GM19468 (cell line): ENCODE measurements at regions not wholly inside any gene's neighbourhood (a gene's known extent, or its start where the extent isn't known, plus 50 kb on each side); places are given as distances from the start of the nearest gene placed in this dataset.
"Not testable (repeated sequence)": the region's sequence is repeated elsewhere in the genome, so short reads cannot be mapped to it uniquely, and the experiment has no call there.

ENCODE experiments used
- ATAC-seq: cut with Tn5 transposase; IDR thresholded peaks from one replicate; pipeline ENCODE4 v1.9.1; 2021; ENCODE audit warnings: mild to moderate bottlenecking, moderate library complexity, moderate number of reproducible peaks; ENCODE audit not compliant: unreplicated experiment; ENCODE audit errors: extremely low read depth

- ATAC-seq = no peak
Observed at GRCh38 chr5:174626369-174626920, 97.9 kb upstream of the MSX2 start.

- no peak for ATAC-seq
Observed at GRCh38 chr5:174636094-174636493, 88.3 kb upstream of the MSX2 start.

- ATAC-seq = no peak
Observed at GRCh38 chr5:174642816-174643405, 81.5 kb upstream of the MSX2 start.

GRCh38 chr5:174644436-174644835 is 79.9 kb upstream of the MSX2 start:
- no peak for ATAC-seq

GRCh38 chr5:174644923-174645322 is 79.5 kb upstream of the MSX2 start:
- ATAC-seq = no peak

GRCh38 chr5:174645677-174646076 is 78.7 kb upstream of the MSX2 start:
- no peak for ATAC-seq

- not testable (repeated sequence) for ATAC-seq
Observed at GRCh38 chr5:174648618-174649017, 75.8 kb upstream of the MSX2 start.

GRCh38 chr5:174649391-174649790 is 75.0 kb upstream of the MSX2 start:
- ATAC-seq = no peak

- no peak for ATAC-seq
Observed at GRCh38 chr5:174654442-174654841, 69.9 kb upstream of the MSX2 start.

- ATAC-seq = no peak
Observed at GRCh38 chr5:174655351-174655750, 69.0 kb upstream of the MSX2 start.

- ATAC-seq = no peak
Observed at GRCh38 chr5:174664180-174664850, 60.1 kb upstream of the MSX2 start.

GRCh38 chr5:174665347-174665746 is 59.0 kb upstream of the MSX2 start:
- no peak for ATAC-seq

- ATAC-seq = no peak
Observed at GRCh38 chr5:174667526-174667925, 56.9 kb upstream of the MSX2 start.

- ATAC-seq = no peak
Observed at GRCh38 chr5:174668349-174668748, 56.0 kb upstream of the MSX2 start.
